Chondrocyte (in vitro differentiated cells): ENCODE measurements at regions not wholly inside any gene's neighbourhood (a gene's known extent, or its start where the extent isn't known, plus 50 kb on each side); places are given as distances from the start of the nearest gene placed in this dataset.

Experiments used
- DNase-seq: peaks from one replicate; pipeline ENCODE4 v3.0.0; 2021; ENCODE audit warnings: mixed read lengths, low spot score
- H3K27ac Mint-ChIP-seq: one replicate; pipeline ENCODE4 v1.8.0; 2021; ENCODE audit warnings: mild to moderate bottlenecking, moderate library complexity, mixed read lengths; ENCODE audit not compliant: unreplicated experiment
- H3K27me3 Mint-ChIP-seq: 2 replicates; pipeline ENCODE4 v1.8.0; 2021; ENCODE audit warnings: low read depth, mixed read lengths
- H3K36me3 Mint-ChIP-seq: 2 replicates; pipeline ENCODE4 v1.8.0; 2021; ENCODE audit warnings: low read depth, mixed read lengths
- H3K4me1 Mint-ChIP-seq: 2 replicates; pipeline ENCODE4 v1.8.0; 2021; ENCODE audit warnings: low read depth, mild to moderate bottlenecking, mixed read lengths
- H3K4me3 Mint-ChIP-seq: one replicate; pipeline ENCODE4 v1.8.0; 2021; ENCODE audit warnings: mild to moderate bottlenecking, moderate library complexity, mixed read lengths; ENCODE audit not compliant: unreplicated experiment
- H3K9me3 Mint-ChIP-seq: 2 replicates; pipeline ENCODE4 v1.8.0; 2021; ENCODE audit warnings: low read depth, mixed read lengths
- CTCF ChIP-seq: fragments of 200-600 bp; sonication (generic); IDR thresholded peaks from 2 replicates; pipeline ENCODE4 v1.5.0; 2021; ENCODE audit warnings: antibody characterized with exemption, mild to moderate bottlenecking, moderate library complexity

GRCh38 chr4:85280963-85281362, 194.0 kb upstream of the ARHGAP24 start:
- no peak overlapping the region for H3K4me3 Mint-ChIP-seq
- no peaks in the 10 kb centered on the region for H3K9me3 Mint-ChIP-seq
- H3K4me1 Mint-ChIP-seq = no peaks in the 10 kb centered on the region
- DNase-seq = no peak
- no peak overlapping the region for H3K27ac Mint-ChIP-seq
- H3K36me3 Mint-ChIP-seq = no peaks in the 10 kb centered on the region
- H3K27me3 Mint-ChIP-seq = peaks cover 3% of the 10 kb centered on the region
- TF ChIP-seq CTCF = no peak

- peaks cover 6% of the 10 kb centered on the region for H3K27me3 Mint-ChIP-seq
- H3K4me1 Mint-ChIP-seq = no peaks in the 10 kb centered on the region
- peaks cover 2% of the 10 kb centered on the region for H3K36me3 Mint-ChIP-seq
- peaks cover 26% of the 10 kb centered on the region for H3K9me3 Mint-ChIP-seq
- no peak overlapping the region for H3K4me3 Mint-ChIP-seq
- no peak for DNase-seq
- no peak for TF ChIP-seq CTCF
- H3K27ac Mint-ChIP-seq = no peak overlapping the region
These were observed 183.7 kb upstream of the ARHGAP24 start for GRCh38 chr4:85291226-85291625.

- H3K9me3 Mint-ChIP-seq = no peaks in the 10 kb centered on the region
- no peak overlapping the region for H3K4me3 Mint-ChIP-seq
- TF ChIP-seq CTCF = no peak
- no peaks in the 10 kb centered on the region for H3K4me1 Mint-ChIP-seq
- H3K27ac Mint-ChIP-seq = no peak overlapping the region
- no peak for DNase-seq
- H3K27me3 Mint-ChIP-seq = peaks cover 7% of the 10 kb centered on the region
- no peaks in the 10 kb centered on the region for H3K36me3 Mint-ChIP-seq
These were observed 176.9 kb upstream of the ARHGAP24 start for GRCh38 chr4:85298037-85298436.

GRCh38 chr4:85302193-85302736, 172.7 kb upstream of the ARHGAP24 start:
- no peak overlapping the region for H3K4me3 Mint-ChIP-seq
- DNase-seq = no peak
- TF ChIP-seq CTCF = no peak
- peaks cover 8% of the 10 kb centered on the region for H3K27me3 Mint-ChIP-seq
- H3K9me3 Mint-ChIP-seq = no peaks in the 10 kb centered on the region
- no peaks in the 10 kb centered on the region for H3K4me1 Mint-ChIP-seq
- no peaks in the 10 kb centered on the region for H3K36me3 Mint-ChIP-seq
- H3K27ac Mint-ChIP-seq = no peak overlapping the region

GRCh38 chr4:85302756-85303155, 172.2 kb upstream of the ARHGAP24 start:
- Mint-ChIP-seq H3K36me3 (no peaks in the 10 kb centered on the region), H3K27me3 (peaks cover 8% of the 10 kb centered on the region), H3K9me3 (no peaks in the 10 kb centered on the region), H3K27ac (no peak overlapping the region), H3K4me3 (no peak overlapping the region), H3K4me1 (no peaks in the 10 kb centered on the region)
- TF ChIP-seq CTCF = no peak
- DNase-seq = no peak
